ENCODE measurements at regions not wholly inside any gene's neighbourhood (a gene's known extent, or its start where the extent isn't known, plus 50 kb on each side); places are given as distances from the start of the nearest gene placed in this dataset.

DNA sequence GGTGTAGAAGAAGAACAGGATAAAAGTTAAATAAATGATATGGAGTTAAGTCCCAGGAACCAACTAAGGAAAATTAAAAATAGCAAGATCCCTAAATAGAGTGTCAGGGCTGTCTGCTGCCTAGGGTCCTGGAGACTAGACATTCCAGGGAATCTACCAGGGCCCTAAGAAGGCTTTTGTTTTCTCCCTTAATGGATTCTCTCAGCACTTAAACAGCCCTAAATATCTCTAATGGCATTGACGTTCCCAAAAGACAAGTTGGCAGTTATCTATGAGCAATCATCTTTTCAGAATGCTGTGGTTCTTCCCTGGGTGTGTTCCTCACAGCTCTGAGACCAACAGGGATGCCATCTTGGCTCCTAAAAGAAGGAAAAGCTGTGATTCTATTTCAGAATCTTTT is 616.3 kb downstream of the EPHA4 start:
- ChIA-PET CTCF (no interaction called here), POLR2A (no interaction called here)
- DNase-seq (no peak), ATAC-seq (no peak)
- Mint-ChIP-seq H3K9me3 (ENCODE audit: low read depth) (peaks cover 3% of the 10 kb centered on the region), H3K27ac (no peak overlapping the region), H3K27me3 (peaks cover 13% of the 10 kb centered on the region), H3K4me3 (no peak overlapping the region), H3K4me1 (no peaks in the 10 kb centered on the region), H3K36me3 (ENCODE audit: low read depth) (no peaks in the 10 kb centered on the region)
- intact Hi-C loops (cut with DNase I, micrococcal nuclease), result no loop called here

DNA sequence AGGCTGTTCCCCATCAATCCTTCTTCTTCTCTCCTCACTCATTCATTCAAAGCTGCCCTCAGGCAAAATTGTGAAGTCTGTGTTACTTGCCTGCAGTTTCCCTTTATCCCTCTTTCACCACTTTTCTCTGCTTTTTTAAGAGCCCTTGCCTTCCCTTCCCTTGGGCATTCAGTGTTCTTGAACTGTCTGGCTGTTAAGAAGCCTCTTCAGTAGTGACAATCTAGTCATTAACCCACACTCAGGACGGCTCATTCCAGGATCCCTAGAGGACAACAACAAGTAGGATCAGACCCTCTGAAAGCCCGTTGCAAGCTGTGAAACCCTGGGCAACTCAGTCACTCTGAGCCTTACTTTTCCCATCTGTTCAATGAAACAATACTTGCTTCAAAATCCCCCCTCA is 615.7 kb downstream of the EPHA4 start:
- H3K27ac Mint-ChIP-seq, result no peak overlapping the region

DNA sequence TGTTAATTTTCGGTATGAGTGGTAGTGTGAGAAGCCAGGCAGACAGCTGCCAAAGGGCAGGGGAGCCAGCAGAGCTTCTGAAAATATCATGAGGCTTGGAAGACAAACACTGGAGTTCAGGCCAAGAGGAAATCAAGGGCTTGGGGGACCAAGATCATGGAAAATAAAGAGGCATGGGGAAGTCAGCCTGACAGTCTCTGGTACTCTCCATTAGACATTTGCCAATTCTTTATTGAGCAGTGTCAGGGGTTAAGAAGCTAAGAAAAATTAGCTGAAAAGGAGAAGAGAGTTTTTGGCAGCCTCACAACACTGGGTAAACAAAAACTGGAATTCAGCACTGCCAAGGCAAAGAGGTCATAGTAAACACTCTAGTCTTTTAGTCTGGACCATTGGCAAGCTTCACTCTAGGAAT is 612.7 kb downstream of the EPHA4 start:
- DNase-seq (no peak), ATAC-seq (no peak)
- intact Hi-C loops (cut with DNase I, micrococcal nuclease), result no loop called here
- no peaks in the 10 kb centered on the region for H3K9me3 Mint-ChIP-seq (ENCODE audit: low read depth)
- POLR2A ChIA-PET, result no interaction called here
- H3K27ac Mint-ChIP-seq, result no peak overlapping the region
- no peaks in the 10 kb centered on the region for H3K4me1 Mint-ChIP-seq
- H3K4me3 Mint-ChIP-seq, result no peak overlapping the region
- H3K36me3 Mint-ChIP-seq (ENCODE audit: low read depth), result no peaks in the 10 kb centered on the region
- H3K27me3 Mint-ChIP-seq, result peaks cover 13% of the 10 kb centered on the region
- CTCF ChIA-PET, result interaction anchor here (0.5 to 0.6 kb wide), 2 partner anchors 534 to 595 kb away, joined by 3 read pairs; no protein-coding TSS in a partner anchor

More for the DNA sequence above, 615.7 kb downstream of the EPHA4 start:
- Mint-ChIP-seq H3K27me3 (peaks cover 13% of the 10 kb centered on the region), H3K4me1 (no peaks in the 10 kb centered on the region), H3K9me3 (ENCODE audit: low read depth) (peaks cover 3% of the 10 kb centered on the region), H3K36me3 (ENCODE audit: low read depth) (no peaks in the 10 kb centered on the region), H3K4me3 (no peak overlapping the region)
- ChIA-PET POLR2A (no interaction called here), CTCF (no interaction called here)
- intact Hi-C loops (cut with DNase I, micrococcal nuclease), result no loop called here
- ATAC-seq (no peak), DNase-seq (no peak)

DNA sequence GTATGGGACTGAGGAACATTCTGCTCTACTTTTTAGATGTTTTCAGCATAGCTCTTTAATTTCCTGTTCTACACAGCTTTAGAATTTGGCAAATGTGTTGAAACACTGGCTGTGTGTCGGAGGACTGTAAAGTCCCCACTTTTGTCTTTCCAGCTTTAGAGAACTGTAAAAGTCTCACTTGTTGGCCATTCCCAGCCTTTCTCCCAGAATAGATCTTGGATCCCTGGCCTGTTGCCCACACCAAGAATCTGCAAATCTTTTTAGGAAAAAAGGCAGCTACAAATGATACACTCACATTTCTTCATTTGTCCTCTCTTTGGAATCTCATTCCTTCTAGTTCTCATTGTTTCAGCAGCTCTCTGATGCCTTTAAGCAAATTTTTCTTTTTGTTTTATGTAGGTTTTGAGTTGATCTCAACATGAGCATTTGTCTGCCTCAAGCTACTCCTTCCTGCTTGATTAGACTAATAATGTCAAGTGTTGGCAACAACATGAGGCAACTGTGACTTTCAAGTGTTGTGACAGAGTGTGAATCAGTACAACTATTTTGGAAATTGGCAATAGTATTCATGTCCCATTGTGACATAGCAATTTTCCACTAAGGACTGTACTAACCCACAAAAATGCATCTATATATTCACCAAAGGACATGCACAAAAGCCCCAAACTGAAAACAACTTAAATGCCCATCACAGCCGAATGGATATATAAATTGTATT is 610.8 kb downstream of the EPHA4 start:
- Mint-ChIP-seq H3K4me3 (no peak overlapping the region), H3K36me3 (ENCODE audit: low read depth) (no peaks in the 10 kb centered on the region), H3K4me1 (no peaks in the 10 kb centered on the region), H3K9me3 (ENCODE audit: low read depth) (no peaks in the 10 kb centered on the region), H3K27me3 (peaks cover 13% of the 10 kb centered on the region), H3K27ac (no peak overlapping the region)
- ChIA-PET CTCF (interaction anchor here (0.6 kb wide), 1 partner anchor 10 kb away, joined by 3 read pairs; no protein-coding TSS in a partner anchor), POLR2A (no interaction called here)
- no peak for ATAC-seq
- intact Hi-C loops (cut with DNase I, micrococcal nuclease), result no loop called here
- DNase-seq, result no peak

DNA sequence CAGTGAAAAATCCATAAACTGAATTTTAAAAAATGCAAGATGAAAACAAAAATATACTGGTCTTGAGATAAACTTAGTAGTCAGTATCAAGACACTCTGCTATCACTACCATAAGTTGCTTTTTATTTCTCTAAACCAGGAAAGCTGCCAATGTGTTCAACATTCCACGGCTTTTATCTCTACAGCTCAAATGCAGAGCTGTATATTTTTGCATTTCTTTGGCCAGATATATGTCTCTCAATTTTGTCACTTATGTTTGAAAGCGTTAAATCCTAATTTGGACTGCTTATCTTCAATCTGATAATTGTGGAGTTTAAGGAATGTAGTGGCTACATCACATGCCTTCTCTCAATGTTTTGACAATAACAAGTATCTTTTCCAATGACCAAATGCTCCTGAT is 609.5 kb downstream of the EPHA4 start:
- ChIA-PET POLR2A (no interaction called here), CTCF (no interaction called here)
- DNase-seq, result no peak
- intact Hi-C loops (cut with DNase I, micrococcal nuclease), result no loop called here
- Mint-ChIP-seq H3K27ac (no peak overlapping the region), H3K9me3 (ENCODE audit: low read depth) (no peaks in the 10 kb centered on the region), H3K27me3 (peaks cover 5% of the 10 kb centered on the region), H3K4me3 (no peak overlapping the region), H3K4me1 (no peaks in the 10 kb centered on the region), H3K36me3 (ENCODE audit: low read depth) (no peaks in the 10 kb centered on the region)
- no peak for ATAC-seq

DNA sequence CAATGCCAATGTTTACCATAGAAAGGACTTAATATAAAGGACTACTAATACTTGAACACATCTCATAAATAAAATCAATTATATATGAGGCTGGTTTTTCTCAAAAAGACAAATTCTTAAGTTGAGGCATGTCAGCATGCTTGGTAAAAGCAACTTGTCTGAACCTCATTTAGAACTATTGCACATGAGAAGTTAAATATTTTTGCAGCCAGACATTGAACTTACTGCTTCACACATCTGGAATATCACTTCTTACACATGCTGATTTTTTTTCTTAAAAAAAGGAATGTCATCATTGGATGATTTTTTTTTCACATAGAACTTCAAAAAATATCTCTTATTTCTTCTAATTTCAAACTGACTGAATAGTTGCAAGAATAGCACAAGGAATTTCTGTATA is 609.0 kb downstream of the EPHA4 start:
- H3K4me3 Mint-ChIP-seq, result no peak overlapping the region
- no peak overlapping the region for H3K27ac Mint-ChIP-seq
- no peaks in the 10 kb centered on the region for H3K4me1 Mint-ChIP-seq
- H3K27me3 Mint-ChIP-seq, result peaks cover 2% of the 10 kb centered on the region
- POLR2A ChIA-PET, result no interaction called here
- CTCF ChIA-PET, result no interaction called here
- intact Hi-C loops (cut with DNase I, micrococcal nuclease), result no loop called here
- DNase-seq, result no peak
- no peaks in the 10 kb centered on the region for H3K9me3 Mint-ChIP-seq (ENCODE audit: low read depth)
- no peak for ATAC-seq
- H3K36me3 Mint-ChIP-seq (ENCODE audit: low read depth), result no peaks in the 10 kb centered on the region

DNA sequence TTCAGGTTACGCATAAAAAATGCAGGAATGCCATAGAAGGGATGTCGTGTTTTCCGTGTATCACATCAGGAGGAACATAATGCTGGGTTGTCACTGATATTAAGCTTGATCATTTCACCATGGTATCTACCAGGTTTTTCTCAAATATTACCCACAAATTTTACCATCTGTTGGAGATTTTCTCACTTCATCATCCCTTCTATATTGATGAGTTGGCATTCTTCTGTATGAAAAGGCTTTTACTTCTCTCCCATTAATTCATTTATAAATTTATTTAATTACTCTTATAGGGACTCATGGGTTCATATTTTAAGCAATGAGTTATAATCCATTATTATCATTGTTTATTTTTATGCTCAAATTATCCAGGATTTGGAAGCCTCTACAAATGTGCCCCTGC is 608.2 kb downstream of the EPHA4 start:
- no peaks in the 10 kb centered on the region for H3K9me3 Mint-ChIP-seq (ENCODE audit: low read depth)
- no peak for ATAC-seq
- peaks cover 2% of the 10 kb centered on the region for H3K27me3 Mint-ChIP-seq
- DNase-seq, result no peak
- no peaks in the 10 kb centered on the region for H3K36me3 Mint-ChIP-seq (ENCODE audit: low read depth)
- CTCF ChIA-PET, result no interaction called here
- intact Hi-C loops (cut with DNase I, micrococcal nuclease), result no loop called here
- no peak overlapping the region for H3K27ac Mint-ChIP-seq
- H3K4me3 Mint-ChIP-seq, result no peak overlapping the region
- H3K4me1 Mint-ChIP-seq, result no peaks in the 10 kb centered on the region
- POLR2A ChIA-PET, result no interaction called here

DNA sequence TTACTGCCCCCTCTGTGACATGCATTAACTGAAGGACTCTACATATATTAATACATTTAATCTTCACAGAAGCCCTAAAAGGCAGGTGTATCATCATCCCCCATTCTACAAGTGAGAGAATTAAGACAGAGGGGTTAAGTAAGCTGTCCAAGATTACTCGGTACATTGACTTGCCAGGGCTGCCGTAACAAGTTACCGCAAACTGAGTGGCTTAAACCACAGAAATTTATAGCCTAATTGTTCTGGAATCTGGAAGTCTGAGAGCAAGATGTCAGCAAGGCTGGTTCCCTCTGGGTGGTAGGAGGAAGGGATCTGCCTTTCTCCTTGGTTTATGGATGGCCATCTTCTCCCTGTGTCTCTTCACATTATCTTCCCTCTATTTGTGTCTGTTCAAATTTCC is 605.5 kb downstream of the EPHA4 start:
- no peak overlapping the region for H3K4me3 Mint-ChIP-seq
- no peaks in the 10 kb centered on the region for H3K27me3 Mint-ChIP-seq
- ChIA-PET CTCF (no interaction called here), POLR2A (no interaction called here)
- intact Hi-C loops (cut with DNase I, micrococcal nuclease), result no loop called here
- H3K36me3 Mint-ChIP-seq (ENCODE audit: low read depth), result no peaks in the 10 kb centered on the region
- ATAC-seq (no peak), DNase-seq (no peak)
- no peaks in the 10 kb centered on the region for H3K9me3 Mint-ChIP-seq (ENCODE audit: low read depth)
- no peak overlapping the region for H3K27ac Mint-ChIP-seq
- no peaks in the 10 kb centered on the region for H3K4me1 Mint-ChIP-seq

DNA sequence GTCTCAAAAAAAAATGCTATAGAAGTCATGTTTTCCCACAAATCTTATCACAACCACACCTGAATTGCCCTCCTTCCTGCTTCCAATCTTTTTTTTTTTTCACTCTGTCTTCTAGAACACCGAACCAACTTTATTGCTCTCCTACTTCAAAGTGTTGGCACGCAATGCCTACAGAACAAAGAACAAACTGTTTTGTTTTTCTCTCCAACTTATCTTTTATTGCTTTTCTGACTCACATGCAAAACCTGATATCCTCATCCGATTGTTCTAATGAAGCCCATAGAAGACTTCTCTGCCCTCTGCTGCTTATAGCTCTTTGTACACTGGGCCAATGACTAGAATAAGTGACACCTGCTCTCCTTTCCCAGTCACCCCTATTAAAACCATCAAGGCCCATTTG is 602.8 kb downstream of the EPHA4 start:
- no peak for ATAC-seq
- Mint-ChIP-seq H3K27ac (no peak overlapping the region), H3K4me3 (no peak overlapping the region), H3K27me3 (peaks cover 2% of the 10 kb centered on the region), H3K4me1 (no peaks in the 10 kb centered on the region), H3K9me3 (ENCODE audit: low read depth) (no peaks in the 10 kb centered on the region), H3K36me3 (ENCODE audit: low read depth) (no peaks in the 10 kb centered on the region)
- no peak for DNase-seq
- intact Hi-C loops (cut with DNase I, micrococcal nuclease), result no loop called here
- ChIA-PET POLR2A (no interaction called here), CTCF (no interaction called here)

DNA sequence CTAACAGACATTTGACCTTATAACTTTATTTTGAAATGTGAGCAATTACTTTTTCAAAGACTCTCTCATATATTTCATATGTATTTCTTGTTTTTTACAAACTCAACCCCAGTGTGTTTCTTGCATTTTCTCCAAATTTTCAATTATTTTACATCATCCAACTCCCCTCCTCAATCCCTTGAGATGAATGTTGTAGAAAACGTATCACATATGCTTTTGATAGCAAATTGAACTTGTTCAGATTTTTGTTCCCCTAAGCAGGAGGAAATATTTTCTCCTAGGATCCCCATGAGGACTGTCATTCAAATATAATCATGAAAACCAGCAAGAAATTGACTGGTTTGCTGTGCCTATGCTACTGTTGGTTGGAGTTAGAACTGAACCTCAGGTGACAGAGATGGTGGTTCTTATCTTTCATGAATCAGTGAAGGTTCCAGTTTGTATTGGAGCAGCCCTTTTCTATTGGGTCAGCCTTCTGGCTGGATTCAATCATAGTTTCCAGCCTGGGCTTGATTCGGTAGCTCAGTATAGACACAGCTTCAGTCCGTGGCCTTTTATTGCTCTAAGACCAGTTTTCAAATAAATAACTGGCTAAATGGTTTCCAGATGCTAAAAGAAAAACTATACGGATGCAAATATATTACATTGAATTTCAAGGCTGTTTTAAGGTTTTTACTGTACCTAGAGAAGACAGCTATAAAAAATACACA is 591.0 kb downstream of the EPHA4 start:
- Mint-ChIP-seq H3K9me3 (ENCODE audit: low read depth) (peaks cover 2% of the 10 kb centered on the region), H3K36me3 (ENCODE audit: low read depth) (no peaks in the 10 kb centered on the region), H3K27ac (no peak overlapping the region), H3K27me3 (peaks cover 22% of the 10 kb centered on the region), H3K4me1 (no peaks in the 10 kb centered on the region), H3K4me3 (no peak overlapping the region)
- ChIA-PET POLR2A (no interaction called here), CTCF (no interaction called here)
- ATAC-seq (no peak), DNase-seq (no peak)
- intact Hi-C loops (cut with DNase I, micrococcal nuclease), result no loop called here

DNA sequence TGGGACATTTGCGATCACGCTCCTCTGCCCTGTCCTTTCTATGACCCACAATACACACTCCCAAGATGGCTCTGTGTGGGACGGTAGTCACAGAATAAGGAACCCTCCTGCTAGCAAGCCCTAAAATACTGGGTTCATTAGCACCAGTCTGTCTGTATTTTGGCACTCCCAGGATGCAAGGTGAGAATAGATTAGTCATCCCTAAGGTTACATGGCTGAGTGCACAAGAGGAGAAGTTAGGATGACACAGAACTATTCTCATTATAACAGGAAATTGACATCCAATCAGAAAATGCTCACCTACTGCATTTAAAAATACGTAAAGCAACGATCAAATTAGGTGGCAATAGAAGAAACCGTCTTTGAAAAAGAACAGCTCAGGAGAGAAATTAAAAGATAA is 590.2 kb downstream of the EPHA4 start:
- POLR2A ChIA-PET, result no interaction called here
- intact Hi-C loops (cut with DNase I, micrococcal nuclease), result no loop called here
- Mint-ChIP-seq H3K27me3 (peaks cover 27% of the 10 kb centered on the region), H3K4me3 (no peak overlapping the region), H3K36me3 (ENCODE audit: low read depth) (no peaks in the 10 kb centered on the region), H3K4me1 (no peaks in the 10 kb centered on the region), H3K9me3 (ENCODE audit: low read depth) (peaks cover 2% of the 10 kb centered on the region), H3K27ac (no peak overlapping the region)
- ATAC-seq (no peak), DNase-seq (no peak)
- CTCF ChIA-PET, result no interaction called here

DNA sequence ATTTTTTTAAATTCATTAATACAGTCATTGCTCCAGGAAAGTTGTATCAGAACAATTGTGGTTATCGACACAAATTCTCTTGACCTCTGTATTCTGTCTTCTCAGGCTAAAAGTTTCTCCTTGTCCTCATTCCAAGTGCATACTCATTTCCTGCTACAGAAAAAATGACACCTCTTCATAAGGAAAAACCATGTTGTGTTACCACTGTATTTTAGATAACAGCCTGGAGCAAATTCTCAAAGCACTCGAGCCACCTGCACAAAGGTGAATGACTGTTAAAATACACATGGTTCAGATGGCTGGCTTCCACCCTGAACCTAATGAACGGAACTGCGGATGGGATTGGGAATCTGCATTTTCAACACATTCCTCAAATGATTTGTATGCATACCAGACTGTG is 586.5 kb downstream of the EPHA4 start:
- CTCF ChIA-PET, result no interaction called here
- POLR2A ChIA-PET, result no interaction called here
- H3K36me3 Mint-ChIP-seq (ENCODE audit: low read depth), result no peaks in the 10 kb centered on the region
- no peaks in the 10 kb centered on the region for H3K9me3 Mint-ChIP-seq (ENCODE audit: low read depth)
- peaks cover 27% of the 10 kb centered on the region for H3K27me3 Mint-ChIP-seq
- H3K4me3 Mint-ChIP-seq, result no peak overlapping the region
- no peak overlapping the region for H3K27ac Mint-ChIP-seq
- intact Hi-C loops (cut with DNase I, micrococcal nuclease), result no loop called here
- H3K4me1 Mint-ChIP-seq, result no peaks in the 10 kb centered on the region
- no peak for ATAC-seq
- DNase-seq, result no peak
